ENCODE measurements at regions not wholly inside any gene's neighbourhood (a gene's known extent, or its start where the extent isn't known, plus 50 kb on each side); places are given as distances from the start of the nearest gene placed in this dataset.

GRCh38 chr9:23412046-23412445, 414.0 kb downstream of the ELAVL2 start:
- Histone ChIP-seq H3K27ac (no peak overlapping the region), H3K9me3 (no peaks in the 10 kb centered on the region), H3K4me3 (no peak overlapping the region), H3K36me3 (no peaks in the 10 kb centered on the region), H3K4me1 (no peaks in the 10 kb centered on the region), H3K27me3 (no peaks in the 10 kb centered on the region)
- TF ChIP-seq CTCF (IDR thresholded peaks at IDR 0.05) (no peak), POLR2A (IDR thresholded peaks at IDR 0.05) (no peak), EP300 (IDR thresholded peaks at IDR 0.05) (no peak)
- no peak for DNase-seq (ENCODE audit: low spot score in 2 of 2)
- WGBS, 2 donors, result 15 to 23% methylated on average over 3 of the region's 3 CpGs

GRCh38 chr9:23412458-23412857, 413.6 kb downstream of the ELAVL2 start:
- no peak for DNase-seq (ENCODE audit: low spot score in 2 of 2)
- Histone ChIP-seq H3K9me3 (no peaks in the 10 kb centered on the region), H3K4me1 (no peaks in the 10 kb centered on the region), H3K27me3 (no peaks in the 10 kb centered on the region), H3K4me3 (no peak overlapping the region), H3K36me3 (no peaks in the 10 kb centered on the region), H3K27ac (no peak overlapping the region)
- TF ChIP-seq EP300 (IDR thresholded peaks at IDR 0.05) (no peak), POLR2A (IDR thresholded peaks at IDR 0.05) (no peak), CTCF (IDR thresholded peaks at IDR 0.05) (no peak)
- WGBS, 2 donors, result 33 to 36% methylated on average over 3 of the region's 3 CpGs

GRCh38 chr9:23413541-23413940, 412.5 kb downstream of the ELAVL2 start:
- TF ChIP-seq CTCF (IDR thresholded peaks at IDR 0.05) (no peak), POLR2A (IDR thresholded peaks at IDR 0.05) (no peak), EP300 (IDR thresholded peaks at IDR 0.05) (no peak)
- Histone ChIP-seq H3K27me3 (no peaks in the 10 kb centered on the region), H3K9me3 (no peaks in the 10 kb centered on the region), H3K4me1 (no peaks in the 10 kb centered on the region), H3K27ac (no peak overlapping the region), H3K36me3 (no peaks in the 10 kb centered on the region), H3K4me3 (no peak overlapping the region)
- 89 to 90% methylated on average over 2 of the region's 2 CpGs for WGBS, 2 donors
- DNase-seq (ENCODE audit: low spot score in 2 of 2), result no peak

- H3K4me3 ChIP-seq, result no peak overlapping the region
- no peak for DNase-seq (ENCODE audit: low spot score in 2 of 2)
- H3K4me1 ChIP-seq, result no peaks in the 10 kb centered on the region
- 87 to 91% methylated on average over 6 of the region's 6 CpGs for WGBS, 2 donors
- no peaks in the 10 kb centered on the region for H3K36me3 ChIP-seq
- H3K9me3 ChIP-seq, result no peaks in the 10 kb centered on the region
- H3K27ac ChIP-seq, result no peak overlapping the region
- TF ChIP-seq CTCF (IDR thresholded peaks at IDR 0.05) (no peak), EP300 (IDR thresholded peaks at IDR 0.05) (no peak), POLR2A (IDR thresholded peaks at IDR 0.05) (no peak)
- no peaks in the 10 kb centered on the region for H3K27me3 ChIP-seq
Measured at GRCh38 chr9:23423999-23424398, 402.0 kb downstream of the ELAVL2 start.

GRCh38 chr9:23426144-23426543, 399.9 kb downstream of the ELAVL2 start:
- no peak for TF ChIP-seq CTCF (IDR thresholded peaks at IDR 0.05)
- TF ChIP-seq POLR2A (IDR thresholded peaks at IDR 0.05), result no peak
- no peaks in the 10 kb centered on the region for H3K4me1 ChIP-seq
- DNase-seq (ENCODE audit: low spot score in 2 of 2), result no peak
- 86 to 92% methylated on average over 1 of the region's 1 CpG for WGBS, 2 donors
- no peak overlapping the region for H3K4me3 ChIP-seq
- H3K27ac ChIP-seq, result no peak overlapping the region
- H3K9me3 ChIP-seq, result no peaks in the 10 kb centered on the region
- no peaks in the 10 kb centered on the region for H3K27me3 ChIP-seq
- H3K36me3 ChIP-seq, result no peaks in the 10 kb centered on the region

Measured in tibial nerve (tissue), 4 donors.